Chondrocyte (in vitro differentiated cells): ENCODE measurements at regions not wholly inside any gene's neighbourhood (a gene's known extent, or its start where the extent isn't known, plus 50 kb on each side); places are given as distances from the start of the nearest gene placed in this dataset.

ENCODE experiments used
- DNase-seq: peaks from one replicate; pipeline ENCODE4 v3.0.0; 2021; ENCODE audit warnings: mixed read lengths, low spot score
- H3K27ac Mint-ChIP-seq: one replicate; pipeline ENCODE4 v1.8.0; 2021; ENCODE audit warnings: mild to moderate bottlenecking, moderate library complexity, mixed read lengths; ENCODE audit not compliant: unreplicated experiment
- H3K27me3 Mint-ChIP-seq: 2 replicates; pipeline ENCODE4 v1.8.0; 2021; ENCODE audit warnings: low read depth, mixed read lengths
- H3K36me3 Mint-ChIP-seq: 2 replicates; pipeline ENCODE4 v1.8.0; 2021; ENCODE audit warnings: low read depth, mixed read lengths
- H3K4me1 Mint-ChIP-seq: 2 replicates; pipeline ENCODE4 v1.8.0; 2021; ENCODE audit warnings: low read depth, mild to moderate bottlenecking, mixed read lengths
- H3K4me3 Mint-ChIP-seq: one replicate; pipeline ENCODE4 v1.8.0; 2021; ENCODE audit warnings: mild to moderate bottlenecking, moderate library complexity, mixed read lengths; ENCODE audit not compliant: unreplicated experiment
- H3K9me3 Mint-ChIP-seq: 2 replicates; pipeline ENCODE4 v1.8.0; 2021; ENCODE audit warnings: low read depth, mixed read lengths
- TF ChIP-seq, protein P1 (sequence below): fragments of 200-600 bp; sonication (generic); IDR thresholded peaks from 2 replicates; pipeline ENCODE4 v1.5.0; 2021; ENCODE audit warnings: antibody characterized with exemption, mild to moderate bottlenecking, moderate library complexity

- Mint-ChIP-seq H3K4me3 (no peak overlapping the region), H3K36me3 (no peaks in the 10 kb centered on the region), H3K9me3 (no peaks in the 10 kb centered on the region), H3K27me3 (peaks cover 11% of the 10 kb centered on the region), H3K4me1 (no peaks in the 10 kb centered on the region), H3K27ac (no peak overlapping the region)
- no peak for DNase-seq
- TF ChIP-seq, protein P1, sequence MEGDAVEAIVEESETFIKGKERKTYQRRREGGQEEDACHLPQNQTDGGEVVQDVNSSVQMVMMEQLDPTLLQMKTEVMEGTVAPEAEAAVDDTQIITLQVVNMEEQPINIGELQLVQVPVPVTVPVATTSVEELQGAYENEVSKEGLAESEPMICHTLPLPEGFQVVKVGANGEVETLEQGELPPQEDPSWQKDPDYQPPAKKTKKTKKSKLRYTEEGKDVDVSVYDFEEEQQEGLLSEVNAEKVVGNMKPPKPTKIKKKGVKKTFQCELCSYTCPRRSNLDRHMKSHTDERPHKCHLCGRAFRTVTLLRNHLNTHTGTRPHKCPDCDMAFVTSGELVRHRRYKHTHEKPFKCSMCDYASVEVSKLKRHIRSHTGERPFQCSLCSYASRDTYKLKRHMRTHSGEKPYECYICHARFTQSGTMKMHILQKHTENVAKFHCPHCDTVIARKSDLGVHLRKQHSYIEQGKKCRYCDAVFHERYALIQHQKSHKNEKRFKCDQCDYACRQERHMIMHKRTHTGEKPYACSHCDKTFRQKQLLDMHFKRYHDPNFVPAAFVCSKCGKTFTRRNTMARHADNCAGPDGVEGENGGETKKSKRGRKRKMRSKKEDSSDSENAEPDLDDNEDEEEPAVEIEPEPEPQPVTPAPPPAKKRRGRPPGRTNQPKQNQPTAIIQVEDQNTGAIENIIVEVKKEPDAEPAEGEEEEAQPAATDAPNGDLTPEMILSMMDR: no peak
These were observed 128.2 kb upstream of the OBI1 start for GRCh38 chr13:78787190-78787589.

DNA sequence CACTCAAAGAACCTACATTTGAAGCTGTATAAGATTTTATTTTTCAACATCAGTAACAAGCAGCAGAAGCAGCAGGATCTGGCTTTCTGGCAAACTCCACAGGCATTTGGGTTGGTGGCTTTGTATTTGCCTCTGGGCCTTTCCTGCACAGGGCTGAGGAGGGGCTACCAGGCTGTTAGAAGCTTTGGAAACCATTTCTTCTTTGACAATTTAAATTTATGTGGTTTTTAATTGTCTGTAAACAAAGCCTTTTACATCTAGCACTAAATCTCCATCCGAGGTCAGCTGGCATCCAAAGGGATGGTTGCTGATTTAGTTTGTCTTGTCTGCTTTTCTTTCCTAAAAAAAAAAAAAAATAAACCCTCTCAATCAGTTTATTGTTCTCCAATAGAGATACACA is 127.5 kb upstream of the OBI1 start:
- TF ChIP-seq, protein P1: no peak
- no peaks in the 10 kb centered on the region for H3K36me3 Mint-ChIP-seq
- H3K9me3 Mint-ChIP-seq: no peaks in the 10 kb centered on the region
- no peak overlapping the region for H3K27ac Mint-ChIP-seq
- H3K4me1 Mint-ChIP-seq: no peaks in the 10 kb centered on the region
- H3K4me3 Mint-ChIP-seq: no peak overlapping the region
- no peak for DNase-seq
- H3K27me3 Mint-ChIP-seq: peaks cover 11% of the 10 kb centered on the region

DNA sequence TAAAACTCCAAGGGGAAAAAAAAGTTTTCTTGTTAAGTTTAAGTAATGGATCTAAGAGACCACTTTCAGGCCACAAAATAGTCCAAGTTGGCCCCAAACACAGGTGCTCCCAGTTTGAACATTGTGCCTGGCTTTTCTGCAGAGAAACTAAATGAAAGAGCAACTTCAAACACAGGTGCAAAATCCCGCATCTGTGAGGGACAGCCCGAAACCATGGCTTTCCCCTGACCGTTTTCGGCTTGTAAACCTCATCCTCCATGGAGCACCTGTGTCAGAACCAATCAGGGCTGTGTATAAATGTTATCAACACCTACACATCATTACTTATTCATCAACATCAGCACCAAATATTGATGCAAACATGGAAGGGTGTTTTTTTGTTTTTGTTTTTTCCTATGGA is 126.8 kb upstream of the OBI1 start:
- no peaks in the 10 kb centered on the region for H3K4me1 Mint-ChIP-seq
- no peaks in the 10 kb centered on the region for H3K36me3 Mint-ChIP-seq
- TF ChIP-seq, protein P1: no peak
- H3K4me3 Mint-ChIP-seq: no peak overlapping the region
- H3K9me3 Mint-ChIP-seq: no peaks in the 10 kb centered on the region
- no peak for DNase-seq
- peaks cover 18% of the 10 kb centered on the region for H3K27me3 Mint-ChIP-seq
- H3K27ac Mint-ChIP-seq: no peak overlapping the region

- no peaks in the 10 kb centered on the region for H3K36me3 Mint-ChIP-seq
- no peaks in the 10 kb centered on the region for H3K9me3 Mint-ChIP-seq
- TF ChIP-seq, protein P1: no peak
- no peak overlapping the region for H3K27ac Mint-ChIP-seq
- no peak for DNase-seq
- peaks cover 26% of the 10 kb centered on the region for H3K27me3 Mint-ChIP-seq
- H3K4me1 Mint-ChIP-seq: no peaks in the 10 kb centered on the region
- no peak overlapping the region for H3K4me3 Mint-ChIP-seq
These were observed 125.2 kb upstream of the OBI1 start for GRCh38 chr13:78784014-78784750.

DNA sequence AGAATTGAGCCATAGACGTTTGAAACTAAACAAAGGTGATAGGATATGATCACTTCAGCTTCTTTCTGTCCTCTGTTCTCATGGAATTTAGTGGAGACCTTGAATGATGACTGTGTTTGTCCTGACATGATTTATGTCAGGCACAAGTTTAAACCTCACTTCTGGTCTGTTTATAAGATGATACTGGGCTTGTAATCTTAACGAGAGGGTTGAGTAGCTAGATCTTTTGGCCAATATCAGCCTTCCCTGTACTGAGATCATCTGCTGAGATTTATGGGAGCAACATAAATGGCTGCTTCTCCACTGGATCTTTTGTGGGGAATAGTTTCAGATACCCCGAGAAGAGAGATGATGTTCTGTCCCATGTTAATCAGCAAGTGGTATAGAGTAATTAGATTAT is 121.8 kb upstream of the OBI1 start:
- H3K4me3 Mint-ChIP-seq: no peak overlapping the region
- TF ChIP-seq, protein P1: no peak
- H3K4me1 Mint-ChIP-seq: no peaks in the 10 kb centered on the region
- no peaks in the 10 kb centered on the region for H3K36me3 Mint-ChIP-seq
- H3K27me3 Mint-ChIP-seq: peaks cover 40% of the 10 kb centered on the region
- no peak for DNase-seq
- H3K9me3 Mint-ChIP-seq: no peaks in the 10 kb centered on the region
- H3K27ac Mint-ChIP-seq: no peak overlapping the region
